ENCODE measurements at regions not wholly inside any gene's neighbourhood (a gene's known extent, or its start where the extent isn't known, plus 50 kb on each side); places are given as distances from the start of the nearest gene placed in this dataset.

DNA sequence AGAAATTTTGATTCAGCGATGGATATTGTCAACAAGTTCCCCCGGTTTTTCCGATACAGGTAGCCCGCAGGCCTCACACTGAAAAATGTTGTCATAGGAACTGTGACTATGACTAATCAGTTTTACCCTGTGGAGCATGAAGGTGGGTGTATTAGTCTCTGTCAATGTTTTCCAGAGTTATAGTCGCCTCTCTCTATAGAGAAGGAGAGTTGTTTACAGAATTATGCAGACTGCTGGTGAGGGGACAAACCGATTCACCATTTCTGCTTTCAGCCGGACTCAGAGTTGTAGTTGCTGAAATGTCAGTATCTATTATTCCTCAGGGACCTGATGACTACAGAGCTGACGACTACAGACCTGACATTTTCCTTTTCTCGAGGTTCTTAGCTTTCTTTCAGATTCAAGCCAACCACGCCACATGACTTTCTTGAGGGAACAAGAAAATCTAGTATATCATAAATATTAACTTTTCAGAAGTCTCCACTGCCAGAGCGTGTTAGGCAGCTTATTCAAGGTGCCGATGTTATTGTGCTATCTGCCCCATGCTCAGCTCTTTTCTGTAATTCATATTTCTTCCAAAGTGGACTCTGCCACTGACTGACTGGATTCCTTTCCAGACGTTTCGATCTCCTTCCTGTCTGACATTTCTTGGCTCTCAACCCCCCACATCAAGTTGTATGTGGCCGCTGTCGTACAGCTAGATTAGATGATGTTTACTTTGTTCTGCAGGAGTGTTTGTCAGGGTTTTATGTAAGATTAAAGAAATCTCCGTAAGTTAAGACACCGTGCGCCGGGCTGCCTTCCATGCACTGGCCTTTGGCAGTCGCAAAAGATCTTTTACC, 178.1 kb downstream of the FGF1 start:
- DNase-seq, result no peak

DNA sequence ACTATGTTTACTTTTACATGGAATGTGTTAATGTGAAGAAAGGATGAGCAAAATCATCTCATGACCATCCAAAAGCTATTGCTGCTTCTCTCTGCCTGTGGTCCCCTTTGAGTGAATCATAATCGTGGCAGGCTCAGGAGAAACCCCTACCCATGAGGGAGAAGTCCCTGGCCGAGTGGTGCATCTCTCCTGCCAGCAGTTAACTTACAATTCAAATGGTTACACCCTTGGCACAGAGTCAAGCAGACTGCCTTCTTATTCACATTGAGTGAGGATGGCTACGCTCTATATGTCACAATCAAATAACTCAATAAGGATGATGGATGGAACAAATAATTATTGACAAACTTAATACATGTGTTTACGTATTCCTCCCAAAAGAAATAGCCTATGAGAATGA, 179.1 kb downstream of the FGF1 start:
- DNase-seq, result no peak

DNA sequence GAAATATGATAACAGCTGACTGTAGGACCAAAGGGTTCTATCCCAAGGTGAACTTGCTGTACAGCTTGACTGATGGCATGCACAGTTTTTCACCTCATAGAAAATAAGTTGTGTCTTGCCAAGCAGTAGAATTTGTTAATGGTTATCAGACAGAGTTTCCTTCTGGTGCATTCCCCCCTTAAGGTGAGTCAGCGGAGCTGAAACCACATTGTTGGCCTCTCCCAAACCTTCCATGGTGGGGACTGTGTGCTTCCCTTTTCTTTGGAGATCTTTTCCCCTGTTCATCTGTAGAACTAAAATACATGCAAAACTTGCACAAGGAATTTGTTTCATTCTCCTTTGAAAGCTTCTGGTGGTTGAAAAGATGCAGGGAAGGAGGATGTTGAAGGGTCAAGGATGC, 179.8 kb downstream of the FGF1 start:
- no peak for DNase-seq

DNA sequence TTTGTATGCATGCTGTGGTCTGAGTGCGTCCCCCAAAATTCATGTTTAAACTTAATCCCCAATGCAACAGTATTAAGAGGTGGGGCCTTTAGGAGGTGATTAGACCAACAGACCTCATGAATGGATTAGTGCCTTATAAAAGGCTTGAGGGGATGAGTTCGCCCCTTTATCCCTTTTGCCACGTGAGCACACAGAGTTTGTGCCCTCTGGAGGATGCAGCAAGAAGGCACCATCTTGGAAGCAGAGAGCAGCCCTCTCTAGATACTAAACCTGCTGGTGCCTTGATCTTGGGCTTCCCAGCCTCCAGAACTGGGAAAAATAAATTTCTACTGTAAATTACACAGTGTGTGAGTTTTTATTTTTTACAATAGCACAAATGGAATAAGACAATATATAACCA, 177.1 kb upstream of the SPRY4 start:
- no peak for DNase-seq

DNA sequence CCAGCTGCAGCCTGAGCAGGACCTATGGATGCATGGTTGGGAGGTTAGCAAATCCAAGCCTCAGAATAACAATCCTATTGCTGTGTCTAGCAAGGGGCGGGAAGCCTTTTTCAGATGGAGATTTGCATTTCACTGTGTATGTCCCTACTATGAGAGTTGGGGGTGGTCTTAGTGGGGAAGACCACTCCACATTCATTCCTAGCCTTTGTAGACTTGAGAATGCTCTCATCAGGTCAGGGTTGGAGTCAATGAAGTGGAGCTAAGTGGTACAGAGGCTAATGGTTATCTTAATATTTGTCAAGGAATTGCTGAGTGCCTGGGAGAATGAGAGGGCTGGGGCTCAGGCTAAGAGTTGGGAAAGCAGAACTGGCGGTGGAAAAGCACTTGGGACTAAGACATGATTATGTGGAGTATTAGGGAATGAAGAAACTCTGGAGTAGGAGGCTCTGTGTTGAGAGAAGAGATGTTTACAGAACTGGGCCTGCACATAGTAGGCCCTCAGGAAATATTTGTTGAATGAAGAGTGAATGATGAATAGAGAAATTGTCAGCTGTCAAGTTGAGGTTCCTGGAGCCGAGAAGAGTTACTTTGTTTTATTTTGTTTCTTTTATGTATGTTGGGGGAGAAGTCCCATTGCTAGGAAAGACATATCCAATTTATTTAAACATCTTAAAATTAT, 175.5 kb upstream of the SPRY4 start:
- no peak for DNase-seq

DNA sequence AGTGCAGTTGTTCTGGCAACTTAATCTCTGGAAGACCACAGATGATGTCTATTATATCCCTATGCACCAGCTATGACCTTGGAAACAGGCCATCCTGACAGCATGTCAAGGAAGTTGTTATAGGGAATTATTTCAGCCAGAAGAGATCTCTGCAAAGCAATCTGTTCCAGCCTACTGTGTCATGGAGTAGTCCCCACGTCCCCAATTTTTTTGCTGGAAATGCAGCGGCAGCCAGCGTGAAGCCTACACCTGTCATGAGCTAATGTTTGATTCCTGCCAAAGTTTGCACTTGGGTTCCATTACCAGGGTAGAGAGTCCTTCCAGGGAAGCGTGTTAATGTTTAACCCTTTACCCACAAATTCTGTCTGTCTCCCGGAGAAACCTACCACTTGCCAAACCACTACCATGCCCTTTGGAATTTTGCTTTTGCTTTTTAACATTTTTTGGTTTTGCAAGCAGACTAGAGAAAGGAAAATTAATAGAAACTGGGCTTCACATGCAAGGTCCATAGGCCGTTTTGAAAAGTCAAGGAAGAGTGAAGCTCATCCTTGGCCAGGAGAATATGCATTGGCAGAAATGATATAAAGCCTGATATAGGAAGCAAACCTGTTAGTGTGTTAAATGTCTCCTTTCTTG, 174.9 kb upstream of the SPRY4 start:
- DNase-seq, result no peak

DNA sequence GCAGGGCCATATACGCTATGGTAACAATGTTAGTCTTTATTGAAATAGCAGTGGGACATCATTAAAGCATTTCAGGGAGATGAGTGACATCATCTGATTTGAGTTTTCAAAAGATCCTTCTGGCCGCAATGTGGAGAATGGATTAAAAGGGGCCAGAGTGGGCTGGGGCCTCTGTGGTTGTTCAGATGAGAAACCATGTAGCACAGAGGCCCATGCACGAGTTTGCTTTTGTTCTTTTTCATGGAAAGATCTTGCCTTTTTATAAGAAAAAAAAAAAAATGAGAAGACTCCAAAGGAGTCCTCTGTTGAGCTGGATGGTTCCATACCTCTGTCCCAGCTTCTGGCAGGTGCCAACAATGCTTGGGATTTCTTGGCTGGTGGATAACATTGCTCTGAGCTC, 173.5 kb upstream of the SPRY4 start:
- DNase-seq, result no peak

DNA sequence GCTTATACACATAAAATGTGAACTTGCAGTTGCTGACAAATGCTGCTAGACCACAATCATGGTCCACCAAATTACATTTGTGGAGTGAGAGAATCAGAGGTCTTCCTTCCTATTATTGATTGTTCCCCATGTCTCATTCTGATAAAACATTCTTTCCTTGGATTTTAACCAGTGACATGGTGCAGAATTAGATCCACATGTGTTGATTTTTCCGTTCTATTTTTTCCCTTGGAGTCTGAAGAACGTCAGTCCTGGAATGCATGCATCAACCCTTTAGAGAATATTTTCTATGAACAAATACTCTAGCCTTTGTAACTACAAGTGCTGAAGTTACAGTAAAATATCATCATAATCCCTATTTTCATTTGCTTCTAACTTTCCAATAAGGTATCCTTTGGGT, 170.7 kb upstream of the SPRY4 start:
- DNase-seq, result no peak

DNA sequence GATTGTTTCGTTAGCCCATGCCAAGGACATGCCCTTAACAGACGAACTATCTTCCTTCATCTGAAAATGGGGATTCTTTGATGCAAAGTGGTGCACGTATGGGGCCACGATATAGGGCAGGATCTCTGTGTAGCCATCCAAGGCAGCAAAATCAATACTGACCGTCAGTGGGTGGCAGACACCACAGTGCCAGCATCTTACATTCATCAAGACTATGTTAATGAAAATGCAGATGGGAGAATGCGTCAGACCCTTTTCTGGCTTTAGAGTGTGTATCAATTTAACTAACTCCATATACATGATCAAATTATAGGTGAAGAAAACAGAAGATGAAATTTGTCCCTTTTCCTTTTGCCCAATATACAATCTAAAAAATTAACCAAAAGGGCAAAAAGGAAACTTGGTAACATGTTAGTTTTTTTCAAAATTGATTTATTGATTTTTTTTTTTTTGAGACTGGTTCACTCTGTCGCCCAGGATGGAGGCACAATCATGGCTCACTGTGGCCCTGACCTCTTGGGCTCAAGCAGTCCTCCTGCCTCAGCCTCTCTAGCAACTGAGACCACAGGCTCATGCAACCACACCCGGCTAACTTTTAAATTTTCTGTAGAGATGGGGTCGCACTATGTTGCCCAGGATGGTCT, 169.2 kb upstream of the SPRY4 start:
- DNase-seq, result no peak

DNA sequence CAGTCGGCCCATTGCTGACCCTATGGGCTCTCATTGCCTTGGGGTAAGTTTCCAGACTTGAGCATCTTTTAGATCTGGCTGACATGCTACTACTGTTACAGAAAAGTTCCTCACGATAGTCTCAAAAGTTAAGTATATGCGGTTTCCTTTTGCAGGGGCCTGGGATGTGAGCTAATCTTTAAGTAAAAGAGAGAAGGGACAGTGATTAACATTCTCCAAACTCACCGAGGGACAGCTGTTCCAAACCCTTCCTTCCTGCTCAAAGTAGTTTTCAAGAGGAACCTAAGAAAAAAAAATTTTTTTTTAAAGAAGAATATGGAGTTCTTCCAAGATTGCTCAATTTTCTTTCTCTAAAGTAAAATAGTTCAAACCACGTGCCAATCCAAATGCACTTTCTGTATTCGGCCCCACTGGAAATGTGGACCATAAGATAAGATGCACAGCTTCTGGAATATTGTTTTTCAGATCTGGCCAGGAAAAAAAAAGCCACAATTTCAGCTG, 168.0 kb upstream of the SPRY4 start:
- no peak for DNase-seq

DNA sequence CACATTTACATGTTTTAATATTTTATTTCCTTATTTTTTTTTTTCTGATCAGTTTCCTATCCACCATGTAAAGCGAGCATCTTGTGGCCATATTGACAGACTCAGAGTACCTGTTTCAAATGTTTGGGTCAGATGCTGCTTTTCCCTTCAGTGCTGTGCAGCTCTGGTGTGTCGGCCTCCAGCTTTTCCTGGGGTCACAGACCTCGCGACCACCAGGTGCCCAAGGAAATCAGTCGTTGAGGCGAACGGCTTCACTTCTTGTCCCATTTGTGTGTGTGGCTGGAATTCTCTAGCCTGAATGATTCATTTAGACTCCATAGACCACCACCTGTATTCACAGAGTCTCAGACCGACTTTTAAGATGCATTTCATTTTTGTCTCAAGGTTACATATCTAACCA, 166.9 kb upstream of the SPRY4 start:
- DNase-seq, result no peak

DNA sequence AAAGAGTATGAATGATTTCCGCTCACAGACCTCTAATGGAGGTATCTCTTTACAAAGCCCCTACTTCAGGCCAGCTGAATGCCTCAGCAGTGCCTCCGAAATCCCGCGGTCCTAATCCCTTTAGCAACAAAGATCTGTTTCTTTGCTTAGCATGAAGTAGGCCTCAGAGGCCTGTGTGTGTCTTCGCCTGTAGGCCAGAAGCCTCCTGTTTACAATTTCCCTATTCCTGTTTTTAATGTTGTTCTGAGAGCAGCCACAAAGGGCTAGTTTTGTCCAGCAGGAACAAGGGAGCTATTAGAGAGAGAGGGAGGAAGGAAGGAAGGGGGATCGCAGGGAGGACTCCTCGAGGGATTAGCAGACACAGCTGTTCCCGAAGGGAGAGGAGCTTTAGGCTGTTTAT, 166.4 kb upstream of the SPRY4 start:
- DNase-seq, result no peak

DNA sequence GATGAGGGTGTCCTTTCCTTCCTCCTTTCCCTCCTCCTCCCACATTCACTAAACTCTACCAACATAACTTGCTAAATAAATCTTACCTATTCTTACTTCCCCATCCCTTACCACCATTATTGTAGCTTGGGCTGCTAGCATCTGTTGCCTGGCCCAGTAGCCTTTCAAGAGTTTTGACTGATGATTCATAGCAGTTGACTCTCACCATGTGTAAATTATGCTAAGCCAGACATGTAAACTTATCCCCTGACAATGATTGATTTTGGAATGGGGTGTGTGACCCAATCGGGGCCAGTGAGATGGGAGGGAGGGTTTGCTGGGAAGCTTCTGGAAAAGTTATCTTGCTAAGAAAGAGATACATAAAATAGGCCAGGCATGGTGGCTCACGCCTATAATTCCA, 161.8 kb upstream of the SPRY4 start:
- DNase-seq, result no peak

DNA sequence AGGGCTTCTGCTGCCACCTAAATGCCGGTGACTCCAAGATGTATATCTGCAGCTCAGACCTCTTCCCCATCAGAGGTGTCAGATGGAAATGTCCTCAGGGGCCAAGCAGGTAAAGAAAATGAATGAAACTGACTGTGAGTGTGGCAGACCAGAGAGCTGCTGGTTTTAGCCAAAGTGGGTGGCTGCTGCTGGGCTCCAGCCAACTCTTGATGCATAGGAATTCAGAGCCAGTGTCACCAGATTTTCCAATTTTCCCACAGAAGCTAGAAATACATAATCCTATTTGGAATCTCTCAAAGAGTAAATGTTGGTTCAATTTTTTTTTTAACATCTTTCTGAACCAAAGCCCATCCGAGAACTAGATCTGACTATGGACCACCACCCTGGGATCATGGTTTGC, 161.2 kb upstream of the SPRY4 start:
- DNase-seq, result no peak

DNA sequence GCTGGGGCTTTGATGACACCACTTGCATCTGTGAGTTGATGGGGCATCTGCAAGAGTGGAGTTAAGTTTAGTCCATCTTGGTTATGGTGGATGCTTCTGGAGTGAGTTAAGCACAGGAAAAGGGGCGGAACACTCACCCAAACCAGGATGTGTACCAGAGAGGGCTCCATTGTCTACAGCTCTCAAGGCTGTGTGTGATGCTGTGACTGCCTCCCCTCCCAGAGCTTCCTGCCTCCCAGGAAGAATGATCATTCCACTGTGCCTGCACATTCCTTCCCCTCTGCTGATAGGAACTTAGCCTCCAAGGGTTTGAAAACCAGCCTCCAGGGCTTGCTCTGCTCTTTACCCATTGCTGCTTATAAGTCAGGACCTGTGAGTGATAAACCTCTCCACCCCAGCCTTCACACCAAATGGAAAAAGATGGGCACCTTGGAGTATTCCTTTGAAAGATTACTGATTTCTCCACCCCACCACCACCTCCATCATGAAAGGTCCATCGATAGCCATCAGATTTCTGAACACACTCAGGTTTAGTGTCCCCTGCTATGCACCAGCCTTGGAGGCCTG, 160.1 kb upstream of the SPRY4 start:
- DNase-seq, result no peak

DNA sequence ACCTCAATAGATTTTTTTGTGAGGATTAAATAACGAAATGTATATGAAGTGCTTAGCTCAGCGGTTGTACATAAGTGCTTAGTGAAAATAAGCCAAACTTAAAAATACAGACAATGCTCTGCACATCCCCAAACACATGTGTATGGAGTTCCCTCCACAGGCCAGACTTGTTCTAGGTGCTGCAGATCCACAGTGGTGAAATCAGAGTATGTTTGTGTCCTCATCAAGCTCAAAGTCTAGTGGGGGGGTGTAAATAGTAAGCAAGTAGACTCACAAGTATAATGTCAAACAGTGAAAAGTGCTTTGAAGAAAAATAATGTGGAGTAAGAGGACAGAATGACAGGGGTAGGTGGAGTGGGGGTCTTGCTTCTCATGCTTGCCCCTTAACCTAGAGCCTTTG, 157.4 kb upstream of the SPRY4 start:
- DNase-seq, result no peak

DNA sequence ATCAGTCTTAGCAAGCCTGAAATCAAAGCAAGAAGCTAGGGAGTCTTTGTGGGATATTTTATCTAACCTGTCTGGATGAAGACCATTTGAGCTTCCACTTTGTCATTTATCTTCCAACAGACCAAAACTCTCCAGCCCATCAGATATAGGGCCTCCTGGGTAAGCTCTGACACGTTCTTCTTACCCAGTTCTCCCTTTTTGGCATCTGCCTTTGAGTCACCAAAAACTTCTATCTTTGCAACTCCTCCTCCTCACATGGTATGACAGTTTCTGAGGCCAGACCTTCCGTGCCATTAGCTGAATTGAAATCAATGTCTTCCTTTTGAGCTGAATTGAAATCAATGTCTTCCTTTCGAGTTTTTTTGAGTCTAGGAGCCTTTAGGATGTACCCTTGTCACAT, 156.6 kb upstream of the SPRY4 start:
- no peak for DNase-seq

DNA sequence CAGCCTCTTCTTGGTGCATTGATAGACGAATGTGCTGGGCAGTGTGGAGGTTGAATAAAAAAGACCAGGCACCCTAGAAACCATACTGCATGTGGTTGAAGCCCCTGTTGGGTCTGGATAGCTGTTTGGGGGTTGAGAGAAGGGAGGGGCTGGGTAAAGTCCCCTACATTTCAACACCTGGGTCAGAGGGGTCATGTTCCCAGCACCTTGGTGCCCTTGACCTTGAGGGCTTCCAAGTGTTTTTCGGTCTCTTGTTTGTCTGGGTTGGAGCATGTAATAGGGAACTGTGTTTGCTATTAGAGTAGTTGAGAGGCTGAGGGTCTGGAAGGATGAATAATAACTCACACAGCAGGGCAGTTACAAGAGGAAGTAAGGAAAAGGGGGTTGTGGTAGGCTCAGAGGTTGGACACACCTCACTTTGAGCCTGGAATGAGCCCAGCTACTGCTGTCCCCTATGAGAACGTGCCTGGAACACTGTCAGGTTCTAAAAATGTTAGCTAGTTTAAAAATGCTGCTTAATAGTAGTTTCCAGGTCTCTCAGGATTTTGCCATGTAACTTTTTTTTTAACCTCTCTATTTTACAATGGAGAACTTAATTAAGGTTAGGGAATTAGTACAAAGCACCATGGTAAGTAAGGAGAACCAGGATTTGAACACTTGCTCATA, 155.2 kb upstream of the SPRY4 start:
- DNase-seq, result no peak

DNA sequence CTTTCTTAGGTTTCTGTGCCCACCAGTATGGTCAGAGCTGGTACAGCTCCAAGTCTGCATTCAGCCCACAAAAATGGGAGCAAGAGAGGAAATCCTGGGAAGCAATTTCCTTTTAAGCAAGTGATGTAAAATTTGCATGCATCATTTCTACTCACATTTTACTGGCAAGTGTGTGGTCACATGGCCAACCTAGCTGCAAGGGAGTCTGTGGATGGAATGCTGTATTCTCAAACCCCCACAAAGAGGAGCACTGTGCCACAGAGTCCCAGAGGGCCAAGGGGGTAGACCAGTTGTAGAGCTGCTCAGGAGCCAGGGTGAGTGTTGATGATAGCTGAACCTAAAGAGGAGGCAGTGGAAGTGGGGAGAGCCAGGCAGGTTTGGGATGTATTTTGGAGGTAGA, 154.3 kb upstream of the SPRY4 start:
- DNase-seq, result no peak

DNA sequence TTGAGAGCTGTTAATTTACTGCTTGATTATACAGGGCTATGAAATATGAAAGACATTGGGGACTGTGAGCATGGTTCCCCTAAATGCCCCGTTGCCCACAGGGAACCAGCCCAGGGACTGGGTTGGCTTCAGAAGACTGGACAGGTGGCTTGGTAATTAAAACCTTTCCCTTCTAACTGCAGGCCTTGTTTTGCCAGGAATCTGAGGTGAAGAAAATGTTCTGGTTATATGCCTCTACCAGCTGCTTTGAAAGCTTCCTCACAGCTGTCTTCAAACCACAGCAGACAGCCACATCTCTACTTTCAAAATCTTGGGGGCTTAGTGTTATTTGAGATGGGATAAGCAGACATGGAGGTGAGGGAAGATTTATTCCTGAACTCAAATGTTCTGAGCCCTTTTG, 153.3 kb upstream of the SPRY4 start:
- no peak for DNase-seq

DNA sequence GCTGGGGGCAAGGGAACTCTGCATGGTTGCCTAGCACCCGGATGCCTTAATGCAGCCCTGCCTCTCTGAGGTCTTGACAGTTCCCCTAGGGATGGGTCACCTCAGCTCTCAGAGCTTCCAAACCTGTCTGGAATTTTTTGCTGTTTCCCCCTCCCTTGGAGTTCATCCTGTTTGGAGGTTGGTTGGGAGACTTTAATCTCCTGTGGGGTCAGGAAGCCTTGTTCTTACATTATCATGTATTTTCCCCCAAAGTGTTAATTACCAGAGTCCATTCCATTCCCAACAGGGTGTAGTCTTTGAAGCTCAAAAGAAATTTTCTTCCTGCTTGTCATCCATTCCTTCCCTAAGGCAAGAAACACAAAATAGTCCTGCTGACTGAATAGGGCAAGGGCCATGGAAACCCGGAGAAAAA, 150.3 kb upstream of the SPRY4 start:
- no peak for DNase-seq

DNA sequence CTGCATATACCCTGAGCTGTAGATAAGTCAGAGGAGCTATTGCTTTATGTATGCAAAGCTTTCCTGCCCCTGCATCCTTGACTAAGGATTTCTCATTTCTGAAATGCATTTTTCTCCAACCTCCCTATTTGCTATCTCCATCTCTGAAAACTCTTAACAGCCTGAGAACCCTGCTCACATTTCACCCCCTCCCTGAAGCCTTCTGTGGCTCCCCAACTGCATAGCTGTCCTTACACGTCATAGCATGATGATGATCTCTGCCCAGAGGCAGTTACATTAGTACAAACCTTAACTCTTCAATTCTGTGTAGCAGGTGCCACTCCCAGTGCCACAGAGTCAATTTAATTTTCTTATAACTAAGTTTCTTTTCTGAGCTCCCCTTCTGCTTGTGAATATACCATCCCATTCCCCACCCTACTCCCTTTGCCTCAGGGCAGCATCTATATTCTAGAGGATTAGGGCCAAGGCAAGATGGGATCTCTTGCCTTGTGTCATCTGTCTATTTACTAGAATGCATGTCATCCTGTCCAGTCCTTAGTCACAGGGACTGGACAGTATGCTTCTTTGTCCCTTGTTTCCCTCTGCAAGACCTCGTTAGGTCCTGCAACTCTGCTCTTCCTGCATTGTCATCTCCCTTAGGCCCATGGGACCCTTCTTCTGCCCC, 149.7 kb upstream of the SPRY4 start:
- no peak for DNase-seq
